Spleen (tissue), 11 donors: ENCODE measurements at regions not wholly inside any gene's neighbourhood (a gene's known extent, or its start where the extent isn't known, plus 50 kb on each side); places are given as distances from the start of the nearest gene placed in this dataset.

Source experiments
- DNase-seq: peaks from one replicate; pipeline ENCODE4 v3.0.0-alpha.2; 2020
- H3K27ac ChIP-seq, 8 donors: fragments of 200-600 bp; sonication (generic) in 7 of 8; 1 replicate in 4 of 8; 2 replicates in 4 of 8; pipeline versions ENCODE4 v1.5.0 to v1.8.0; 2016 to 2021; ENCODE audit warnings: inconsistent platforms in 4 of 8, mild to moderate bottlenecking in 4 of 8, moderate library complexity in 1 of 8
- H3K27me3 ChIP-seq, 7 donors: fragments of 200-600 bp; sonication (generic) in 6 of 7; replicated peaks in 1 of 7; 1 replicate in 4 of 7; 2 replicates in 3 of 7; pipeline versions ENCODE4 v1.5.0 to v1.8.0; 2016 to 2021; ENCODE audit warnings: inconsistent platforms in 3 of 7, mild to moderate bottlenecking in 1 of 7
- H3K36me3 ChIP-seq, 6 donors: fragments of 200-600 bp; sonication (generic) in 5 of 6; 1 replicate in 4 of 6; 2 replicates in 2 of 6; pipeline versions ENCODE4 v1.5.0 to v1.8.0; 2016 to 2021; ENCODE audit warnings: inconsistent platforms in 2 of 6
- H3K4me1 ChIP-seq, 6 donors: fragments of 200-600 bp; sonication (generic) in 5 of 6; 1 replicate in 3 of 6; 2 replicates in 3 of 6; pipeline versions ENCODE4 v1.5.0 to v1.8.0; 2016 to 2021; ENCODE audit warnings: inconsistent platforms in 3 of 6
- H3K4me3 ChIP-seq, 8 donors: fragments of 200-600 bp; sonication (generic) in 7 of 8; 1 replicate in 4 of 8; 2 replicates in 4 of 8; pipeline versions ENCODE4 v1.5.0 to v1.8.0; 2016 to 2021; ENCODE audit warnings: inconsistent platforms in 4 of 8, mild to moderate bottlenecking in 4 of 8, moderate library complexity in 2 of 8
- H3K9me3 ChIP-seq, 8 donors: fragments of 200-600 bp; sonication (generic) in 7 of 8; 1 replicate in 4 of 8; 2 replicates in 4 of 8; pipeline versions ENCODE4 v1.5.0 to v1.8.0; 2016 to 2021; ENCODE audit warnings: inconsistent platforms in 4 of 8
- CTCF ChIP-seq, 11 experiments: fragments of 200-600 bp in 7 of 11; fragments of 450-650 bp in 4 of 11; sonication (generic) in 4 of 11; IDR thresholded peaks in 8 of 11; conservative IDR thresholded peaks in 3 of 11; 1 replicate in 7 of 11; 2 replicates in 4 of 11; pipeline versions ENCODE4 v1.4.0 to v1.8.0; 2016 to 2021; ENCODE audit warnings: antibody characterized with exemption in 11 of 11, inconsistent platforms in 4 of 11, mild to moderate bottlenecking in 1 of 11
- POLR2A ChIP-seq, 3 donors: fragments of 450-650 bp; IDR thresholded peaks; one replicate each; pipeline ENCODE4 v1.5.1; 2017; ENCODE audit warnings: antibody characterized with exemption in 3 of 3, mild to moderate bottlenecking in 1 of 3
- POLR2AphosphoS5 ChIP-seq, 3 donors: sonication (generic); formaldehyde crosslinking; IDR thresholded peaks; one replicate each; pipeline ENCODE4 v1.5.1; 2017; ENCODE audit warnings: antibody characterized with exemption in 3 of 3
- WGBS, 5 donors: extraction: QIAGEN DNeasy Blood & Tissue Kit in 3 of 5; methylation state at CpG; one replicate each; pipeline versions ENCODE4 v1.1.5 to v1.1.7; 2013 to 2018; 5-methylcytosine and 5-hydroxymethylcytosine counted together
- intact Hi-C: fragments of 100-400 bp; cut with DNase I; formaldehyde crosslinking; loops from one replicate; pipeline ENCODE4 v1.15.0; 2023; ENCODE audit warnings: low total_unique reads
- donor health status: healthy with polysubstance abuse.
- donor health status: DM: no; HTN: no; CAD: no; lungs with moderate emphysema.
- donor health status: DM: no; HTN: no; CAD: no.
- donor health status: Bipolar disorder and iron deficiency.
- donor health status: healthy.
- donor health status: DM: no; HTN: no; CAD: no.
- donor health status: DM: yes; HTN: yes; CAD: no.

- Histone ChIP-seq H3K4me1 (no peaks in the 10 kb centered on the region), H3K36me3 (no peaks in the 10 kb centered on the region), H3K4me3 (no peak overlapping the region), H3K9me3 (peaks cover 0 to 4% (median 0%) of the 10 kb centered on the region in 8 donors), H3K27me3 (no peaks in the 10 kb centered on the region), H3K27ac (no peak overlapping the region)
- TF ChIP-seq CTCF (IDR thresholded peaks at IDR 0.05 in 8 of 11, conservative IDR thresholded peaks at IDR 0.05 in 3 of 11) (no peak), POLR2A (IDR thresholded peaks at IDR 0.05) (no peak), POLR2AphosphoS5 (IDR thresholded peaks at IDR 0.05) (no peak)
- DNase-seq = no peak
- WGBS, 5 donors = 75 to 90% (median 82%) methylated on average over 2 of the region's 2 CpGs
- intact Hi-C loops = no loop called here
Observed at GRCh38 chr3:80010021-80010571, 242.3 kb upstream of the ROBO1 start.

GRCh38 chr3:80007522-80007921 lies 239.7 kb upstream of the ROBO1 start:
- DNase-seq = no peak
- 88 to 93% (median 91%) methylated on average over 1 of the region's 1 CpG for WGBS, 5 donors
- Histone ChIP-seq H3K4me3 (no peak overlapping the region), H3K36me3 (no peaks in the 10 kb centered on the region), H3K4me1 (no peaks in the 10 kb centered on the region), H3K27ac (no peak overlapping the region), H3K27me3 (no peaks in the 10 kb centered on the region), H3K9me3 (peaks cover 0 to 5% (median 0%) of the 10 kb centered on the region in 8 donors)
- no peak for TF ChIP-seq POLR2AphosphoS5 (IDR thresholded peaks at IDR 0.05)
- no peak for TF ChIP-seq CTCF (IDR thresholded peaks at IDR 0.05 in 8 of 11, conservative IDR thresholded peaks at IDR 0.05 in 3 of 11)
- TF ChIP-seq POLR2A (IDR thresholded peaks at IDR 0.05) = no peak
- intact Hi-C loops = no loop called here

- intact Hi-C loops = no loop called here
- no peak overlapping the region for H3K4me3 ChIP-seq
Observed at GRCh38 chr3:80006315-80006714, 238.5 kb upstream of the ROBO1 start.

DNA sequence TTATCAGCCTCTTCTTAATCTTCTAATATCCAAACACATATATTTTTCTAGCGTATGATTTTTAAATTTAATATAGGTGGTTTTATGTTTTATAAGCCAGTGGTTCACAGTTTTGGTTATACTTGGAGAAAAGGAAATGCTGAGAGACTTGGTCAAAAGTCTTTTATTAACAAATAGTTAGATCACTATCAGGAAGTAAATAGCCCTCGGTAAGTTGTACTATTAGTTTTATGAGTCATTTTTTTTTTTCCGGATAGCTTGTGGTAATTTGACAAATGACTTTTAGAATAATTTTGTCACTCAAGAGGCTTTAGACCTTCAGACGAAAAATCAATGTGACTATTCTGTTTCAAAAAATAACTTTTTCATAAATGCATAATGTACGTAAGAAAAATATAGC lies 232.2 kb upstream of the ROBO1 start:
- intact Hi-C loops = no loop called here
- Histone ChIP-seq H3K36me3 (no peaks in the 10 kb centered on the region), H3K4me3 (no peak overlapping the region), H3K27me3 (no peaks in the 10 kb centered on the region), H3K27ac (no peak overlapping the region), H3K9me3 (peaks cover 0 to 7% (median 0%) of the 10 kb centered on the region in 8 donors), H3K4me1 (no peaks in the 10 kb centered on the region)
- no peak for TF ChIP-seq CTCF (IDR thresholded peaks at IDR 0.05 in 8 of 11, conservative IDR thresholded peaks at IDR 0.05 in 3 of 11)
- TF ChIP-seq POLR2A (IDR thresholded peaks at IDR 0.05) = no peak
- no peak for DNase-seq
- 75 to 86% (median 81%) methylated on average over 5 of the region's 5 CpGs for WGBS, 5 donors

More at GRCh38 chr3:80006315-80006714, 238.5 kb upstream of the ROBO1 start:
- TF ChIP-seq CTCF (IDR thresholded peaks at IDR 0.05 in 8 of 11, conservative IDR thresholded peaks at IDR 0.05 in 3 of 11) (no peak), POLR2AphosphoS5 (IDR thresholded peaks at IDR 0.05) (no peak), POLR2A (IDR thresholded peaks at IDR 0.05) (no peak)
- H3K4me1 ChIP-seq = no peaks in the 10 kb centered on the region
- no peak for DNase-seq
- H3K36me3 ChIP-seq = no peaks in the 10 kb centered on the region
- no peaks in the 10 kb centered on the region for H3K27me3 ChIP-seq
- H3K9me3 ChIP-seq = peaks cover 0 to 7% (median 0%) of the 10 kb centered on the region in 8 donors
- no peak overlapping the region for H3K27ac ChIP-seq
